GM10266 (cell line): ENCODE measurements at regions not wholly inside any gene's neighbourhood (a gene's known extent, or its start where the extent isn't known, plus 50 kb on each side); places are given as distances from the start of the nearest gene placed in this dataset.
"Not testable (repeated sequence)": the region's sequence is repeated elsewhere in the genome, so short reads cannot be mapped to it uniquely, and the experiment has no call there.

Source experiments
- DNase-seq: peaks from one replicate; pipeline ENCODE4 v3.0.0; 2012; ENCODE audit errors: extremely low spot score
- TF ChIP-seq, protein P1 (sequence below): IDR thresholded peaks from 2 replicates; pipeline ENCODE4 v1.5.1; 2012; ENCODE audit warnings: mild to moderate bottlenecking, low read depth; ENCODE audit not compliant: control insufficient read depth, insufficient read depth; ENCODE audit errors: missing control alignments

DNA sequence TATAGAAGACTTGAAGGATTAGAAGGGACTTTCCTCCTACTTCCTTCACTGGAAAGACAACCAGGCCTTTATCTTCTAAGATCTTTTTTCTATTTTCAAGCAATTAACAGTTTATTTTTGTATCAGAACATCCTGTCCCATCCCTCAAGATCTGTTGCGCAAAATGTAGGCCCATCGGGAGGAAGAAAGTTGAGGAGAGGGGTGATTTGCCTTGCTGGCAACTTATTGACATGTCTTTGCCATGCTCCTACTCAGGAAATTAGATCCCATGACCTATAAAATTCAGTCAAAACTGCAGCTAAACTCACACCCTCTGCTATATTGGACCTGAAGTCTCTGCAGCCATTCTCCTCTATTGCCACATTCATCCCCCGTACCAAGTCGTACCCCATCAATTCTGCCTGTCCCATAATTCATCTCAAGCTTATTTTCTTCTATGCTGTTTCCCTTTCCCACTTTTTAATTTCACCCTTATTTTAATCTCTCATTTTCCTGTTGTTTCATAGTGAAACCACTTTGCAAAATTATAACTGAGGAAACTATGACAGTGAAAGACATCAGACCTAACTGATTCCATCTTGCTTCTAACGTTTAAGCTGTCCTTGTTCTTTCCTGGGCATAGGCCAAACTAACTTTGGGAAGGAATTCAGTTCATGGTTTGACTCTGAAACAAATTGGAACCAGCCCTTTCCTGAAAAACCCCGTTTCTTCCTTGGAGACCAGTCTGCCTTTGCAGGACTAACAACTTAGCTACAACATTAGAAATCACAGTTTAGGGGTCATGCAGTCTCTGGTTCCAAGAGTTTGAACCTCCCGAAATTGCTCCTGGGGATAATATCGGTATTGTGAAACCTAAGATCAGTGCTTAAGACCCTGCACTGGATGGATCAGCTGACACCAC, 195.7 kb upstream of the PTBP2 start:
- TF ChIP-seq, protein P1, sequence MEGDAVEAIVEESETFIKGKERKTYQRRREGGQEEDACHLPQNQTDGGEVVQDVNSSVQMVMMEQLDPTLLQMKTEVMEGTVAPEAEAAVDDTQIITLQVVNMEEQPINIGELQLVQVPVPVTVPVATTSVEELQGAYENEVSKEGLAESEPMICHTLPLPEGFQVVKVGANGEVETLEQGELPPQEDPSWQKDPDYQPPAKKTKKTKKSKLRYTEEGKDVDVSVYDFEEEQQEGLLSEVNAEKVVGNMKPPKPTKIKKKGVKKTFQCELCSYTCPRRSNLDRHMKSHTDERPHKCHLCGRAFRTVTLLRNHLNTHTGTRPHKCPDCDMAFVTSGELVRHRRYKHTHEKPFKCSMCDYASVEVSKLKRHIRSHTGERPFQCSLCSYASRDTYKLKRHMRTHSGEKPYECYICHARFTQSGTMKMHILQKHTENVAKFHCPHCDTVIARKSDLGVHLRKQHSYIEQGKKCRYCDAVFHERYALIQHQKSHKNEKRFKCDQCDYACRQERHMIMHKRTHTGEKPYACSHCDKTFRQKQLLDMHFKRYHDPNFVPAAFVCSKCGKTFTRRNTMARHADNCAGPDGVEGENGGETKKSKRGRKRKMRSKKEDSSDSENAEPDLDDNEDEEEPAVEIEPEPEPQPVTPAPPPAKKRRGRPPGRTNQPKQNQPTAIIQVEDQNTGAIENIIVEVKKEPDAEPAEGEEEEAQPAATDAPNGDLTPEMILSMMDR = no peak
- DNase-seq = no peak

DNA sequence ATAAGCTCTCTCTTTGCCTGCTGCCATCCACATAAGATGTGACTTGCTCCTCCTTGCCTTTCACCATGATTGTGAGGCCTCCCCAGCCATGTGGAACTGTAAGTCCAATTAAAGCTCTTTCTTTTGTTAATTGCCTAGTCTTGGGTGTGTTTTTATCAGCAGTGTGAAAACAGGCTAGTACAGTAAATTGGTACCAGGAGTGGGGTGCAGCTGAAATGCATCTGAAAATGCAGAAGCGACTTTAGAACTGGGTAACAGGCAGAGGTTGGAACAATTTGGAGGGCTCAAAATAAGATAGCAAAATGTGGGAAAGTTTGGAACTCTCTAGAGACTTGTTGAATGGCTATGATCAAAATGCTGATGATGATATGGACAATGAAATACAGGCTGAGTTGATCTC, 192.9 kb upstream of the PTBP2 start:
- not testable (repeated sequence) for DNase-seq

DNA sequence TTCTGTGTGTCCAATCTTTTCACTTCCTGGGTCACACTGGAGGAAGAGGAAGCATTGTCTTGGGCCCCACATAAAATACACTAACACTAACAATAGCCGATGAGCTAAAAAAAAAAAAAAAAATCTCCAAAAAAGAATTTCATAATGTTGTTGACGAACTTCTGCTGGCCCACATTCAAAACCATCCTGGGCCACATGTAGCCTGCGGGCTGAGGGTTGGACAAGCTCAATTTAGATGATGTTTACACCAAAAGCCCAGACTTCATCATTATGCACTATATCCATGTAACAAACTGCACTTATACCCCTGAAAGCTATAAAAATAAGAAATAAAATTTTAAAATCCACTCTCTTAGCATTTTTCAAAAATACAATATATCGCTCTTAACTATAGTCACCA, 187.8 kb upstream of the PTBP2 start:
- no peak for DNase-seq
- TF ChIP-seq, protein P1 = no peak

DNA sequence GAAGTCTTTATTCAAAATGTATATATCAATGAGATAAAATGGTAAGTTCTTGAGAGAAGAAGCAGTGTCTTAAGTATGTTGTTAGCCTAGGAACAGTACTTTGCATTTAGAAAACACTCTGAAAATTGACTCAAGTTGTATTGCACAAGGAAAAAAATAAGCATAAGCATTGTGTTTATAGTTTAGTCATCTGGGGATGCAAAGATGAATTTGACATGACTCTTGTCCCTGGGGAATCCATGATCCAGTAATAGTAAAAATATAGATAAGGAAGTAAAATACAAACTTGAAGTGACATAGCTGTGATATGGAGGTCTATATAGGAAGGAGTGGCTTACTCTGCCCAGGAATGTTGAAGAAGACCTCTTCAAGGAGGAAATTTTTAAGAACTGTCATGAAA, 185.0 kb upstream of the PTBP2 start:
- TF ChIP-seq, protein P1 = no peak
- no peak for DNase-seq

DNA sequence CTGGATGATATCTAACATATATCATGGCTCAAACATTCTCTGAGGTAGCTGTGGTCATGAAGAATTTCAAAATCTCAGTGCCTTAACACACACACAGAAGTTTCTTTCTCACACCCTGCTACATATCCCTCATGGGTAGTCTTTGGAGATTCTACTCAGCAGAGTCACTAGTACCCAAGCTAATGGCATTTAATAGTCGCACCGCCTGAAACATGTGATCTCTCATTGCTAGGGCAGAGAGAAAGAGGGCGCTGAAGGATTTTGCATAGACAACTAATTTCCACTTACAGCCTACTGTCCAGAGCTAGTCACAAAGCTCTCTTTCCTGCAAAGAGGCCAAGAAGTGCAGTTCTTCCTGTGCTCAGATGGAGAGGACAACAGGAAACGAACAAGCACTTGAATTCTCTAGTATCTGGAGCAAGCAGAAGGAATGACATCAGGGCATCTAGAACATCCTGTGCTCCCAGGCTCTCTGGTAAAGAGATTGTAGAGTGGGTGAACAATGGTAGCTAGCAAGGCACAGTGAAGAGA, 183.4 kb upstream of the PTBP2 start:
- DNase-seq = no peak
- TF ChIP-seq, protein P1 = no peak

DNA sequence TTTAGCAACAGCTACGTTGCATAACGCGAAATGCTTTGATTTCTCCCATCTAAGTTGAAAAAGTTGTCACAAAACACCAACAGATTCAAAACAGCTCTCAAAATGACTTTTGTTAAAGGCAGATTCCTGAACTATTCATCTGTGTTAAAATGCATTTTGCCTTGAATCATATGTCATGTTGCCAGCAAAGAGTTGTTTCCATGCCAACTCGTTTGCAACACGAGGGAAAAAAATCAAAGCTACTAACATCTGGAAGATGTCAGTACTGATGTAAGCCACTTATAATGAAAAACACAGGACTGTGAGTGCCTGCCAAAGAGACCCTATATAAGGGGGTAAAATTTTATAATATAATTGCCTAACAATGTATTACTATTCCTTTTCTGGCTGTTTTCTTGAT, 182.7 kb upstream of the PTBP2 start:
- DNase-seq = no peak
- TF ChIP-seq, protein P1 = no peak

DNA sequence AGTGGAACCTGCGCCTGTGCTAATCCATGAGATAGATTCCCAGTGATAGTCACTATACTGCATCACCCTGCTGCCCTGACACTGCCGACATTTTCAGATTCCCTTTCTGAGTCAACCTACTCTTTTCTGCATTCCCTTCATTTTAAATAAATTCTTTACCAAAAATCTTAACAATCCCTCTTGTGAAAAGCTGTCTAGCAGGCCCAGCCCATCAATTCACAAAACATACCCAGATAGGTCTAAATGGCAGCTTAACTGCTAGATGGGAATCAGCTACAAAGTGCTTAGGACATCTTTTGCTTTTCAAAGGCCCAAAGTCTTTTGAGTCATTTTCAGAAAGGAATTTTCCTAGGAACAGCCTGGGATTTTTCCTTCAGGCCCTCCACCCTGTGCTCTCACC, 180.1 kb upstream of the PTBP2 start:
- no peak for DNase-seq
- TF ChIP-seq, protein P1 = no peak
